Putamen (tissue), 1 donor: ENCODE measurements at regions not wholly inside any gene's neighbourhood (a gene's known extent, or its start where the extent isn't known, plus 50 kb on each side); places are given as distances from the start of the nearest gene placed in this dataset.
A peak's percentile ranks its signal among the peaks of the same experiment; 100 is the strongest.

Source experiments
- DNase-seq: peaks from one replicate; pipeline ENCODE4 v3.0.0-alpha.2; 2016; ENCODE audit warnings: low spot score

GRCh38 chr1:59116920-59117542, 179.9 kb upstream of the FGGY start:
- DNase-seq = no peak

GRCh38 chr1:59122527-59122926, 174.4 kb upstream of the FGGY start:
- DNase-seq = no peak

GRCh38 chr1:59123081-59123681, 173.7 kb upstream of the FGGY start:
- no peak for DNase-seq

GRCh38 chr1:59124166-59124565, 172.7 kb upstream of the FGGY start:
- no peak for DNase-seq

GRCh38 chr1:59125154-59125553, 171.7 kb upstream of the FGGY start:
- DNase-seq = no peak

GRCh38 chr1:59125676-59126320, 171.1 kb upstream of the FGGY start:
- DNase-seq = no peak

GRCh38 chr1:59126366-59126765, 170.5 kb upstream of the FGGY start:
- no peak for DNase-seq

GRCh38 chr1:59128239-59128736, 168.6 kb upstream of the FGGY start:
- no peak for DNase-seq

- no peak for DNase-seq
Observed at GRCh38 chr1:59128784-59129227, 168.1 kb upstream of the FGGY start.

GRCh38 chr1:59132295-59132694, 164.6 kb upstream of the FGGY start:
- DNase-seq = no peak

- DNase-seq = no peak
Observed at GRCh38 chr1:59133997-59134396, 162.9 kb upstream of the FGGY start.

GRCh38 chr1:59135761-59136255, 161.1 kb upstream of the FGGY start:
- DNase-seq = no peak

GRCh38 chr1:59136541-59137275, 160.2 kb upstream of the FGGY start:
- DNase-seq = no peak

- no peak for DNase-seq
Observed at GRCh38 chr1:59137276-59137615, 159.6 kb upstream of the FGGY start.

- no peak for DNase-seq
Observed at GRCh38 chr1:59137968-59138367, 158.9 kb upstream of the FGGY start.

- peak; percentile 34 for DNase-seq
Observed at GRCh38 chr1:59138402-59138801, 158.5 kb upstream of the FGGY start.

GRCh38 chr1:59139396-59139795, 157.5 kb upstream of the FGGY start:
- no peak for DNase-seq

- DNase-seq = no peak
Observed at GRCh38 chr1:59141267-59141863, 155.5 kb upstream of the FGGY start.

- DNase-seq = no peak
Observed at GRCh38 chr1:59142311-59143132, 154.4 kb upstream of the FGGY start.

GRCh38 chr1:59143133-59143487, 153.8 kb upstream of the FGGY start:
- no peak for DNase-seq

GRCh38 chr1:59143811-59144210, 153.1 kb upstream of the FGGY start:
- no peak for DNase-seq
